Prostate gland (tissue), 2 donors: ENCODE measurements at regions not wholly inside any gene's neighbourhood (a gene's known extent, or its start where the extent isn't known, plus 50 kb on each side); places are given as distances from the start of the nearest gene placed in this dataset.

Experiments used
- CTCF ChIP-seq, 4 experiments: fragments of 200-600 bp in 2 of 4; fragments of 450-650 bp in 2 of 4; sonication (generic) in 2 of 4; IDR thresholded peaks; 1 replicate in 3 of 4; 2 replicates in 1 of 4; pipeline ENCODE4 v1.5.1; 2016 to 2019; ENCODE audit warnings: antibody characterized with exemption in 4 of 4, mild to moderate bottlenecking in 2 of 4, moderate library complexity in 2 of 4
- POLR2A ChIP-seq: fragments of 450-650 bp; IDR thresholded peaks from one replicate; pipeline ENCODE4 v1.6.1; 2016; ENCODE audit warnings: antibody characterized with exemption, mild to moderate bottlenecking
- POLR2AphosphoS5 ChIP-seq: sonication (generic); formaldehyde crosslinking; IDR thresholded peaks from one replicate; pipeline ENCODE4 v1.6.1; 2017; ENCODE audit warnings: antibody characterized with exemption

GRCh38 chr4:123603165-123603564 lies 206.6 kb downstream of the SPRY1 start:
- no peak for TF ChIP-seq POLR2A
- TF ChIP-seq CTCF (IDR thresholded peaks at IDR 0.05), result no peak
- no peak for TF ChIP-seq POLR2AphosphoS5
